Keratinocyte (primary cell): ENCODE measurements at regions not wholly inside any gene's neighbourhood (a gene's known extent, or its start where the extent isn't known, plus 50 kb on each side); places are given as distances from the start of the nearest gene placed in this dataset.

Experiments
- DNase-seq: peaks from one replicate; pipeline ENCODE4 v3.0.0-alpha.2; 2011; ENCODE audit warnings: low read depth, missing footprints, low spot score
- FAIRE-seq: peaks from 2 replicates; lab custom pipeline; 2011; peaks lifted over from hg19 to GRCh38; lab: Jason Lieb, UNC
- H2AFZ ChIP-seq: 2 replicates; pipeline ENCODE4 v1.6.0; 2012; ENCODE audit warnings: low read length, control low read depth, inconsistent platforms; ENCODE audit not compliant: control insufficient read depth
- H3K27ac ChIP-seq: 2 replicates; pipeline ENCODE4 v1.5.1; 2011; ENCODE audit warnings: low read length; ENCODE audit not compliant: control insufficient read depth, insufficient read depth
- H3K27me3 ChIP-seq: 3 replicates; pipeline ENCODE4 v1.6.0; 2011; ENCODE audit warnings: low read length; ENCODE audit not compliant: control insufficient read depth, insufficient read depth; ENCODE audit errors: extremely low read depth
- H3K36me3 ChIP-seq, 2 experiments: 2 replicates in 1 of 2; 3 replicates in 1 of 2; pipeline ENCODE4 v1.5.1; 2011; ENCODE audit warnings: low read length in 2 of 2, mild to moderate bottlenecking in 1 of 2; ENCODE audit not compliant: control insufficient read depth in 2 of 2, insufficient read depth in 2 of 2; ENCODE audit errors: extremely low read depth in 1 of 2
- H3K4me1 ChIP-seq: 3 replicates; pipeline ENCODE4 v1.5.1; 2011; ENCODE audit warnings: low read length; ENCODE audit not compliant: control insufficient read depth, insufficient read depth; ENCODE audit errors: extremely low read depth
- H3K4me2 ChIP-seq: 3 replicates; pipeline ENCODE4 v1.6.0; 2011; ENCODE audit warnings: low read depth, low read length; ENCODE audit not compliant: control insufficient read depth, insufficient read depth; ENCODE audit errors: extremely low read depth
- H3K4me3 ChIP-seq, 3 experiments: fragments of 200-600 bp in 1 of 3; sonication (generic) in 1 of 3; 2 replicates in 2 of 3; 3 replicates in 1 of 3; pipeline ENCODE4 v1.5.1; 2011 to 2016; ENCODE audit warnings: low read length in 3 of 3, mild to moderate bottlenecking in 3 of 3, control low read depth in 2 of 3, inconsistent platforms in 1 of 3, low read depth in 1 of 3, mixed read lengths in 1 of 3, mixed run types in 1 of 3, moderate library complexity in 1 of 3; ENCODE audit not compliant: control insufficient read depth in 2 of 3, insufficient read depth in 2 of 3; ENCODE audit errors: extremely low read depth in 1 of 3
- H3K79me2 ChIP-seq: 2 replicates; pipeline ENCODE4 v1.6.0; 2012; ENCODE audit warnings: low read length; ENCODE audit not compliant: control insufficient read depth, insufficient read depth
- H3K9ac ChIP-seq: 3 replicates; pipeline ENCODE4 v1.6.0; 2011; ENCODE audit warnings: low read length; ENCODE audit not compliant: control insufficient read depth, insufficient read depth; ENCODE audit errors: extremely low read depth
- H3K9me1 ChIP-seq: 3 replicates; pipeline ENCODE4 v1.6.0; 2011; ENCODE audit warnings: low read length; ENCODE audit not compliant: control insufficient read depth, insufficient read depth; ENCODE audit errors: extremely low read depth
- H3K9me3 ChIP-seq: 2 replicates; pipeline ENCODE4 v1.5.1; 2012; ENCODE audit warnings: low read depth, low read length; ENCODE audit not compliant: control insufficient read depth
- H4K20me1 ChIP-seq: 3 replicates; pipeline ENCODE4 v1.6.0; 2011; ENCODE audit warnings: low read length; ENCODE audit not compliant: control insufficient read depth, insufficient read depth; ENCODE audit errors: extremely low read depth
- CTCF ChIP-seq, 3 experiments: IDR thresholded peaks in 1 of 3; conservative IDR thresholded peaks in 1 of 3; optimal IDR thresholded peaks in 1 of 3; 2 replicates in 2 of 3; 3 replicates in 1 of 3; pipeline versions ENCODE3 to v1.5.1; 2011; ENCODE audit warnings: low read length in 3 of 3, mild to moderate bottlenecking in 3 of 3, moderate library complexity in 2 of 3, control low read depth in 1 of 3, inconsistent platforms in 1 of 3; ENCODE audit not compliant: insufficient read depth in 2 of 3; ENCODE audit errors: extremely low read depth in 1 of 3
- EZH2 ChIP-seq: IDR thresholded peaks from one replicate; pipeline ENCODE4 v1.6.1; 2012; ENCODE audit warnings: inconsistent platforms, mild to moderate bottlenecking, low read length, moderate library complexity
- dilution Hi-C: fragments of 300-500 bp; cut with MboI; formaldehyde crosslinking; loops from one replicate; pipeline ENCODE4 v1.7.0; 2020; ENCODE audit warnings: low sequenced_read_pairs; ENCODE audit not compliant: extremely low pct_ligation_motif_present

DNA sequence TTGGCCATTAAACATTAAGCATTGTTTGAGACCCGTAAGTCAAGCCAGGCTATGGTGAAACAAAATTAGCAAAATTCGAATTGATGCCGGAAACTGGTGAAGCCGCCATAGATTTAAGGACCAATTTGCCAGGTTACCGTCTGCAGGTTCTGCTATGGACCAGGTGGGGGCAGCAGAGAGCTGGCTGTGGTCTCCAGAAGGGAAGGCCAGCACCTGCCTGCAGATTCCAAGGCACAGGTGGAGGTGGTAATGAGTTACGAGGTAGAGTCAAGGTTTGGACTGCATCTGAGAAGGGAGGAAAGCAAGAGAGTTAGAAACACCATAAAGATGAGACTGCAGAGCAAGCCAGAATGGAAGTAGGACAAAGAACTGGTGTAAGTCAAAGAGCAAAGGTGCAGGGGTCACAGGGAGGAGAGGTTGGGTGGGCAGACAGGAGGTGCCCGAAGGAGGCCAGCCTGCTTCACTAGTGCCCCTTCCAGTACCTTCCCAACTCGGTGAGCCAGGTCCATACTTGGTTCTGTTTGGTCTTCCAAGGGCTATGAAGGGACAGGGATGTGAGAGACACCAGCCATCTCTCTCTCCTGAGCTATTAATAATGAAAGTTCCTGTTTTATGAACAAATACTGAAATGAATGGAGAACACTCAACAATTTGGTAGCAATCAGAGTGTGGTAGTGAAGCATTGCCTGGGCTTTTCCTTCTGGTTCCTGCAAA is 131.6 kb upstream of the ESR1 start:
- DNase-seq = no peak
- no peak for FAIRE-seq

GRCh38 chr6:151676460-151676945 is 131.0 kb upstream of the ESR1 start:
- Histone ChIP-seq H3K9me1 (no peaks in the 10 kb centered on the region), H4K20me1 (no peaks in the 10 kb centered on the region), H3K27ac (no peak overlapping the region), H3K9me3 (no peaks in the 10 kb centered on the region), H3K4me2 (no peak overlapping the region), H3K36me3 (no peaks in the 10 kb centered on the region), H2AFZ (no peak overlapping the region), H3K4me3 (no peak overlapping the region), H3K9ac (no peak overlapping the region), H3K79me2 (no peaks in the 10 kb centered on the region), H3K27me3 (no peaks in the 10 kb centered on the region), H3K4me1 (no peaks in the 10 kb centered on the region)
- dilution Hi-C loops = no loop called here
- TF ChIP-seq EZH2 = no peak
- TF ChIP-seq CTCF (optimal IDR thresholded peaks at IDR 0.05 in 1 of 3, IDR thresholded peaks at IDR 0.05 in 1 of 3, conservative IDR thresholded peaks at IDR 0.05 in 1 of 3; ENCODE audit: extremely low read depth in 1 of 3, insufficient read depth in 2 of 3, low read length in 3 of 3) = no peak
- DNase-seq (no peak), FAIRE-seq (no peak)

More for the DNA sequence above, 131.6 kb upstream of the ESR1 start:
- H3K36me3 ChIP-seq = no peaks in the 10 kb centered on the region
- no peaks in the 10 kb centered on the region for H3K4me1 ChIP-seq
- H3K27ac ChIP-seq = no peak overlapping the region
- no peak overlapping the region for H3K9ac ChIP-seq
- no peaks in the 10 kb centered on the region for H3K9me3 ChIP-seq
- no peaks in the 10 kb centered on the region for H3K9me1 ChIP-seq
- H3K79me2 ChIP-seq = no peaks in the 10 kb centered on the region
- no peaks in the 10 kb centered on the region for H4K20me1 ChIP-seq
- H2AFZ ChIP-seq = no peak overlapping the region
- H3K4me3 ChIP-seq = no peak overlapping the region
- dilution Hi-C loops = no loop called here
- TF ChIP-seq CTCF (optimal IDR thresholded peaks at IDR 0.05 in 1 of 3, IDR thresholded peaks at IDR 0.05 in 1 of 3, conservative IDR thresholded peaks at IDR 0.05 in 1 of 3; ENCODE audit: extremely low read depth in 1 of 3, insufficient read depth in 2 of 3, low read length in 3 of 3) (peak; percentile 95 to 99 (median 97)), EZH2 (no peak)
- no peak overlapping the region for H3K4me2 ChIP-seq
- no peaks in the 10 kb centered on the region for H3K27me3 ChIP-seq
